Breast epithelium (tissue), 4 donors: ENCODE measurements at regions not wholly inside any gene's neighbourhood (a gene's known extent, or its start where the extent isn't known, plus 50 kb on each side); places are given as distances from the start of the nearest gene placed in this dataset.

Source experiments
- DNase-seq, 2 donors: peaks; one replicate each; pipeline ENCODE4 v3.0.0-alpha.2; 2019; ENCODE audit warnings: low spot score in 2 of 2
- H3K27ac ChIP-seq, 2 donors: fragments of 200-600 bp; sonication (generic) in 1 of 2; one replicate each; pipeline ENCODE4 v1.5.1; 2016 to 2019; ENCODE audit warnings: mild to moderate bottlenecking in 1 of 2
- H3K27me3 ChIP-seq, 2 donors: fragments of 200-600 bp; sonication (generic) in 1 of 2; one replicate each; pipeline versions ENCODE4 v1.5.1 to v1.6.0; 2017 to 2019; ENCODE audit warnings: control low read depth in 1 of 2, mild to moderate bottlenecking in 1 of 2
- H3K36me3 ChIP-seq: fragments of 200-600 bp; one replicate; pipeline ENCODE4 v1.5.1; 2019
- H3K4me1 ChIP-seq, 2 donors: fragments of 200-600 bp; sonication (generic); one replicate each; pipeline ENCODE4 v1.5.1; 2016 to 2019; ENCODE audit warnings: control low read depth in 1 of 2
- H3K4me3 ChIP-seq, 3 donors: fragments of 200-600 bp; sonication (generic); 1 replicate in 2 of 3; 2 replicates in 1 of 3; pipeline ENCODE4 v1.5.1; 2016 to 2019; ENCODE audit warnings: mild to moderate bottlenecking in 3 of 3, moderate library complexity in 2 of 3
- H3K9me3 ChIP-seq, 2 donors: fragments of 200-600 bp; sonication (generic) in 1 of 2; one replicate each; pipeline ENCODE4 v1.5.1; 2016 to 2019; ENCODE audit warnings: control low read depth in 1 of 2
- POLR2A ChIP-seq: fragments of 450-650 bp; IDR thresholded peaks from one replicate; pipeline ENCODE4 v1.6.1; 2016; ENCODE audit warnings: antibody characterized with exemption, mild to moderate bottlenecking, moderate library complexity
- POLR2AphosphoS5 ChIP-seq, 3 donors: sonication (generic); formaldehyde crosslinking; IDR thresholded peaks; one replicate each; pipeline ENCODE4 v1.6.1; 2017; ENCODE audit warnings: antibody characterized with exemption in 3 of 3
- intact Hi-C: fragments of 100-400 bp; cut with DNase I; formaldehyde crosslinking; loops from one replicate; pipeline ENCODE4 v1.15.1; 2023; ENCODE audit warnings: low total_unique reads
- TF ChIP-seq, protein P1 (sequence below), 3 donors: fragments of 450-650 bp; IDR thresholded peaks; one replicate each; pipeline ENCODE4 v1.5.1; 2016 to 2017; ENCODE audit warnings: antibody characterized with exemption in 3 of 3, mild to moderate bottlenecking in 3 of 3, moderate library complexity in 3 of 3

DNA sequence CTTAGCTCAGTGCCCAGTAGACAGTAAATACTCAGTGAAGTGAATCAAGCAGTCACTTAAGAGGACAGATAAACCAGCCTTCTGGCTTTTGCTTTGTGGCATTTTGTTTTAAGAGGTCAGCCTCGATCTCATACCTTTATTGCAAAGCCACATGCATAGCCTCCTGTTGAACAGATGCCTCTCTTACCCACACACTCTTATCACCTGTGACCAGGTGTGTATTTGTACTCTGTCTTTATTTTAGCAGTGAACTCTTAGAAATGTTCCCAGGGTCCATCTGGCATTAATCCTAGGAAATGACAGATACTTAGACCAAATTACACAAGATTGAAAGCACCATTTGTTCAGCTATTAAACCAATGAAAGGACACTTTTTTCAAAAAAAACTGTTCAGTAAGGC is 1426.5 kb downstream of the CDH11 start:
- H3K27me3 ChIP-seq = no peaks in the 10 kb centered on the region
- TF ChIP-seq POLR2A (no peak), POLR2AphosphoS5 (IDR thresholded peaks at IDR 0.05) (no peak)
- TF ChIP-seq, protein P1, sequence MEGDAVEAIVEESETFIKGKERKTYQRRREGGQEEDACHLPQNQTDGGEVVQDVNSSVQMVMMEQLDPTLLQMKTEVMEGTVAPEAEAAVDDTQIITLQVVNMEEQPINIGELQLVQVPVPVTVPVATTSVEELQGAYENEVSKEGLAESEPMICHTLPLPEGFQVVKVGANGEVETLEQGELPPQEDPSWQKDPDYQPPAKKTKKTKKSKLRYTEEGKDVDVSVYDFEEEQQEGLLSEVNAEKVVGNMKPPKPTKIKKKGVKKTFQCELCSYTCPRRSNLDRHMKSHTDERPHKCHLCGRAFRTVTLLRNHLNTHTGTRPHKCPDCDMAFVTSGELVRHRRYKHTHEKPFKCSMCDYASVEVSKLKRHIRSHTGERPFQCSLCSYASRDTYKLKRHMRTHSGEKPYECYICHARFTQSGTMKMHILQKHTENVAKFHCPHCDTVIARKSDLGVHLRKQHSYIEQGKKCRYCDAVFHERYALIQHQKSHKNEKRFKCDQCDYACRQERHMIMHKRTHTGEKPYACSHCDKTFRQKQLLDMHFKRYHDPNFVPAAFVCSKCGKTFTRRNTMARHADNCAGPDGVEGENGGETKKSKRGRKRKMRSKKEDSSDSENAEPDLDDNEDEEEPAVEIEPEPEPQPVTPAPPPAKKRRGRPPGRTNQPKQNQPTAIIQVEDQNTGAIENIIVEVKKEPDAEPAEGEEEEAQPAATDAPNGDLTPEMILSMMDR (IDR thresholded peaks at IDR 0.05) = no peak
- no peaks in the 10 kb centered on the region for H3K4me1 ChIP-seq
- peaks cover 4 to 5% of the 10 kb centered on the region in 2 donors for H3K9me3 ChIP-seq
- intact Hi-C loops = no loop called here
- no peak for DNase-seq
- no peaks in the 10 kb centered on the region for H3K36me3 ChIP-seq
- no peak overlapping the region for H3K4me3 ChIP-seq
- H3K27ac ChIP-seq = no peak overlapping the region

DNA sequence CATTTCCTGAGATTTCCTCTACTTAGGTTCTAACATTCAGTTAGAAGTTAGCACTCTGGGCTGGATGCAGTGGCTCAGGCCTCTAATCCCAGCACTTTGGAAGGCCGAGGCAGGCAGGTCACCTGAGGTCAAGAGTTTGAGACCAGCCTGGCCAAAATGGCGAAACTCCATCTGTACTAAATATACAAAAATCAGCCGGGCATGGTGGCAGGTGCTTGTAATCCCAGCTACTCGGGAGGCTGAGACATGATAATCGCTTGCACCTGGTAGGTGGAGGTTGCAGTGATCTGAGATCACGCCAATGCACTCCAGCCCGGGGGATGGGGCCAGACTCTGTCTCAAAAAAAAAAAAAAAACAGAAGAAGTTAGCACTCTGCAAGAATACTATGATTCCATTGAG is 1430.9 kb downstream of the CDH11 start:
- no peak overlapping the region for H3K27ac ChIP-seq
- no peaks in the 10 kb centered on the region for H3K4me1 ChIP-seq
- H3K4me3 ChIP-seq = no peak overlapping the region
- intact Hi-C loops = no loop called here
- H3K9me3 ChIP-seq = peaks cover 5% of the 10 kb centered on the region in 2 donors
- DNase-seq = no peak
- H3K36me3 ChIP-seq = no peaks in the 10 kb centered on the region
- no peak for TF ChIP-seq POLR2A
- TF ChIP-seq POLR2AphosphoS5 (IDR thresholded peaks at IDR 0.05) = no peak
- TF ChIP-seq, protein P1 (IDR thresholded peaks at IDR 0.05) = no peak
- H3K27me3 ChIP-seq = no peaks in the 10 kb centered on the region

DNA sequence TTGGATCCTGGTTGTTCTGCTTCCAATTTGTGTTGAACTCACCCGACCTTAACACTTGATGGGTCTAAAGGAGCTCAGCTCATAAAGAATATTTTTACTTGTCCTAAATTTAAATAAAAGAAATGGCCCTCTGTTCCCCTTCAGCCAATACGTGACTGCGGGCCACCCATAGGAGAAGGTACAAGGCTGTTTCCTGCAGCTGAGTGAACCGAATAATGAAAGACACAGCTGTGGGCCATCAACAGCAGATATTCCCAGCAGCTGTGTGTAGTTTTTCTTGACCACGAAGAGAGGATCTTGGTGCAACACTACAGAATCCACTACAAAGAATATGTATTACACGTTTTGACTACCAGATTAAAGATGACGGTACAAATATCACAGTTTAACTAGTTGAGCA is 1431.6 kb downstream of the CDH11 start:
- peaks cover 5% of the 10 kb centered on the region in 2 donors for H3K9me3 ChIP-seq
- TF ChIP-seq POLR2AphosphoS5 (IDR thresholded peaks at IDR 0.05) (no peak), POLR2A (no peak)
- TF ChIP-seq, protein P1 (IDR thresholded peaks at IDR 0.05) = no peak
- no peak overlapping the region for H3K4me3 ChIP-seq
- no peak for DNase-seq
- intact Hi-C loops = no loop called here
- H3K4me1 ChIP-seq = no peaks in the 10 kb centered on the region
- no peaks in the 10 kb centered on the region for H3K27me3 ChIP-seq
- H3K36me3 ChIP-seq = no peaks in the 10 kb centered on the region
- no peak overlapping the region for H3K27ac ChIP-seq

DNA sequence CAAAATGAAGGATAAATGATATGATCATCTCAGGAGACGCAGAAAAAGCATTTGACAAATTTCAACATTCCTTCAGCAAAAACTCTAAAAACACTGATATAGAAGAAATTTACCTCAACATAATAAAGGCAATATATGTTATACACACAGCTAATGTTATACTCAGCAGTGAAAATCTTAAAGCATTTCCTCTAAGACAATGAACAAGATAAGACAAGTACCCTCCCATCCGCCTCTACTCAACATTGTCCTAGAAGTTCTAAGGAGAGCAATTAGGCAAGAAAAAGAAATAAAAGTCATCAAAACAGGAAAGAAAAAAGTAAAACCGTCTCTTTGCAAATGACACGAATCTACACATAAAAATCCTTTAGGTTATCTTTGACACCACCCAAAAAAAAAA is 1432.8 kb downstream of the CDH11 start:
- TF ChIP-seq, protein P1 (IDR thresholded peaks at IDR 0.05) = no peak
- no peak for TF ChIP-seq POLR2AphosphoS5 (IDR thresholded peaks at IDR 0.05)
- TF ChIP-seq POLR2A = no peak
- Histone ChIP-seq H3K9me3 (peaks cover 5% of the 10 kb centered on the region in 2 donors), H3K27me3 (no peaks in the 10 kb centered on the region), H3K27ac (no peak overlapping the region), H3K4me3 (no peak overlapping the region), H3K36me3 (no peaks in the 10 kb centered on the region), H3K4me1 (no peaks in the 10 kb centered on the region)
- DNase-seq = no peak
- intact Hi-C loops = no loop called here

DNA sequence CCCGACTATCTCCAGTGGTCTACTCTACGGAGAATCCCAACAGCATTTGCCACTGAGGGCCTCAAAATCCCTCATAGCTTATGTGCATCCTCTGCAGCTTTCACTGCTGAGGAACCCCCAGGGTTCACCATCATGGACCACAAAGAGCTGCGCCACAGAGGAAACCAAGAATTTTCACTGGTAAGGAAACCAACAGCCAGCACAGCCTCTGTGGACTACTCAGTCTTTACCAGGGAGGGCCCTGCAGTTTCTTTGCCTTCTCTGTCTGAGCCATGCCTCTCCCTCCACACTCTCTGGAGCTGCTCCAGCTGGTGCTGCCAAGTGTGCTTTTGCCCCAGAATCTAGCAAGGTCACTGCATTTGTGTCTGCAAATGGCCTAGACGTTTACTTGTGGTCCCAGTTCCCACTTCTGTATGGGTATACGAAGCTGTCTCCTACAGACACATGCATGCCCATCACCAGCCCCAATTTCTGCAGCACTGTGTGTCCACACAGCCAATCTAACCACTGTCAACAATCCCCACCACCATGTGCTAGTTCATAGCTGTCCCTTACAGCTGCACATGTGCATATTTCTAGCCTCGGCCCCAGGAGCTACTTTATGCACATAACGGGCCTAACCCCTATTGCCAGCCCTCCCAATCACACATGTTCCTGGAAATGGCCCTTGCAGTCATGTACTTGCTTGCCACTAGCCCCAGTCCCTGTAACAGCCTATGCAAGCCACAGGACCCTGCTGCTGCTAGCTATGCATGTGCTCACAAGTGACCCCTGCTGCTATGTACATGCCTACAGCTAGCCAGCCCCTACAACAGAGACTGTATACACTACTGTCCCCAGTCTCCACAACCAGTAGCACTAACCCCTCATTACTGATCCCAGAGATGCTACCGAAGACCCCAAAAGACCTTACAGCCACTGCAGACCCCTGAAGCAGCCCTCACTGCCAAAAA is 1437.4 kb downstream of the CDH11 start:
- intact Hi-C loops = no loop called here
- Histone ChIP-seq H3K4me1 (no peaks in the 10 kb centered on the region), H3K4me3 (no peak overlapping the region), H3K36me3 (no peaks in the 10 kb centered on the region), H3K27ac (no peak overlapping the region), H3K9me3 (no peaks in the 10 kb centered on the region), H3K27me3 (no peaks in the 10 kb centered on the region)
- no peak for TF ChIP-seq POLR2AphosphoS5 (IDR thresholded peaks at IDR 0.05)
- no peak for DNase-seq
